HCT116 (cell line): ENCODE measurements at regions not wholly inside any gene's neighbourhood (a gene's known extent, or its start where the extent isn't known, plus 50 kb on each side); places are given as distances from the start of the nearest gene placed in this dataset.

ENCODE experiments used
- ATAC-seq: fragments of 200-7000 bp; cut with Tn5 transposase; 2 replicates; pipeline ENCODE4 v1.9.1; 2020; ENCODE audit warnings: mild to moderate bottlenecking, moderate library complexity
- BruUV-seq: library from RNA; stranded (reverse); fragments of 400-500 nt; replicated peaks from 2 replicates; lab custom pipeline; 2021; lab: Mats Ljungman, UMichigan
- CTCF ChIA-PET: fragments of 300-600 bp; sonication (Branson Sonifier 250); formaldehyde crosslinking; loops from one replicate; lab custom pipeline; 2021; ENCODE audit warnings: antibody characterized with exemption; lab: Charles Lee
- POLR2A ChIA-PET: fragments of 300-600, 350-600 bp; sonication (Branson Sonifier 250); formaldehyde crosslinking; loops from one replicate; lab custom pipeline; 2021; ENCODE audit warnings: antibody characterized with exemption; lab: Charles Lee
- RAD21 ChIA-PET, 2 experiments: fragments of 300-600 bp; sonication (Branson Sonifier 250); formaldehyde crosslinking; loops; one replicate each; lab custom pipeline; 2023; ENCODE audit warnings: low total read pairs in 2 of 2; ENCODE audit not compliant: uncharacterized antibody in 2 of 2, unreplicated experiment in 2 of 2, low non-redundant PET in 1 of 2; lab: Charles Lee
- DNase-seq: peaks from one replicate; pipeline ENCODE4 v3.0.0-alpha.2; 2010; ENCODE audit warnings: low read depth, low spot score
- H2AFZ ChIP-seq: fragments of 200-600 bp; shearing (Covaris generic), sonication (generic); 2 replicates; pipeline ENCODE4 v1.6.1; 2017; ENCODE audit warnings: low read depth, mixed run types, mixed read lengths, antibody characterized with exemption, low read length; ENCODE audit not compliant: poor library complexity, severe bottlenecking
- H3K27ac ChIP-seq: 2 replicates; pipeline ENCODE4 v1.5.1; 2012; ENCODE audit warnings: low read depth, low read length
- H3K27me3 ChIP-seq: fragments of 200-600 bp; sonication (generic); 2 replicates; pipeline ENCODE4 v1.6.1; 2016; ENCODE audit warnings: mixed run types, low read length, mixed read lengths; ENCODE audit not compliant: insufficient read depth
- H3K36me3 ChIP-seq, 2 experiments: fragments of 200-500 bp in 1 of 2; fragments of 200-600 bp in 1 of 2; sonication (Bioruptor generic) in 1 of 2; sonication (generic) in 1 of 2; 2 replicates each; pipeline versions ENCODE4 v1.5.1 to v1.6.1; 2014 to 2016; ENCODE audit warnings: low read length in 2 of 2, inconsistent platforms in 1 of 2, mixed read lengths in 1 of 2, mixed run types in 1 of 2; ENCODE audit not compliant: insufficient read depth in 2 of 2, control insufficient read depth in 1 of 2
- H3K4me1 ChIP-seq, 2 experiments: fragments of 200-600 bp in 1 of 2; sonication (generic) in 1 of 2; 2 replicates each; pipeline versions ENCODE4 v1.5.1 to v1.6.1; 2012 to 2017; ENCODE audit warnings: low read length in 2 of 2, inconsistent platforms in 1 of 2, mild to moderate bottlenecking in 1 of 2, mixed read lengths in 1 of 2, mixed run types in 1 of 2, moderate library complexity in 1 of 2; ENCODE audit not compliant: insufficient read depth in 2 of 2, control insufficient read depth in 1 of 2
- H3K4me2 ChIP-seq: fragments of 200-600 bp; sonication (generic); 2 replicates; pipeline ENCODE4 v1.6.1; 2017; ENCODE audit warnings: mixed run types, low read length, mixed read lengths
- H3K4me3 ChIP-seq, 2 experiments: fragments of 200-600 bp in 1 of 2; sonication (generic) in 1 of 2; replicated peaks in 1 of 2; 2 replicates each; pipeline ENCODE4 v1.5.1; 2011 to 2016; ENCODE audit warnings: low read length in 2 of 2, control low read depth in 1 of 2, low read depth in 1 of 2, mild to moderate bottlenecking in 1 of 2, mixed read lengths in 1 of 2, mixed run types in 1 of 2
- H3K79me2 ChIP-seq: fragments of 200-600 bp; sonication (generic); 2 replicates; pipeline ENCODE4 v1.6.1; 2017; ENCODE audit warnings: mild to moderate bottlenecking, mixed run types, low read length, moderate library complexity, mixed read lengths; ENCODE audit not compliant: insufficient read depth
- H3K9ac ChIP-seq: fragments of 200-600 bp; sonication (generic); 2 replicates; pipeline ENCODE4 v1.6.1; 2016; ENCODE audit warnings: low read length, mixed read lengths
- H3K9me2 ChIP-seq: fragments of 200-600 bp; sonication (generic), shearing (Covaris generic); 2 replicates; pipeline ENCODE4 v1.6.1; 2017; ENCODE audit warnings: mixed run types, mild to moderate bottlenecking, moderate library complexity; ENCODE audit not compliant: insufficient read depth
- H3K9me3 ChIP-seq, 2 experiments: fragments of 200-500 bp in 1 of 2; fragments of 200-600 bp in 1 of 2; sonication (Bioruptor generic) in 1 of 2; sonication (generic) in 1 of 2; 2 replicates each; pipeline ENCODE4 v1.6.1; 2014 to 2017; ENCODE audit warnings: low read length in 2 of 2, mixed read lengths in 2 of 2, inconsistent platforms in 1 of 2, low read depth in 1 of 2, mild to moderate bottlenecking in 1 of 2, mixed run types in 1 of 2, moderate library complexity in 1 of 2; ENCODE audit not compliant: control insufficient read depth in 1 of 2, insufficient read depth in 1 of 2
- H4K20me1 ChIP-seq: fragments of 200-600 bp; sonication (generic), shearing (Covaris generic); 2 replicates; pipeline ENCODE4 v1.6.1; 2017; ENCODE audit warnings: mixed run types, mild to moderate bottlenecking, moderate library complexity; ENCODE audit not compliant: insufficient read depth
- CEBPB ChIP-seq: IDR thresholded peaks from 2 replicates; pipeline ENCODE4 v1.6.1; 2012; ENCODE audit warnings: low read depth
- EGR1 ChIP-seq: IDR thresholded peaks from 2 replicates; pipeline ENCODE4 v1.6.1; 2012; ENCODE audit warnings: low read depth
- ELF1 ChIP-seq: IDR thresholded peaks from 2 replicates; pipeline ENCODE4 v1.6.1; 2012; ENCODE audit warnings: low read depth, borderline replicate concordance
- EZH2 ChIP-seq: fragments of 200-600 bp; sonication (generic); IDR thresholded peaks from 2 replicates; pipeline ENCODE4 v1.6.1; 2017; ENCODE audit warnings: antibody characterized with exemption, mixed run types
- FOSL1 ChIP-seq: IDR thresholded peaks from 2 replicates; pipeline ENCODE4 v1.6.1; 2012; ENCODE audit warnings: low read depth
- JUND ChIP-seq: IDR thresholded peaks from 2 replicates; pipeline ENCODE4 v1.6.1; 2012
- POLR2AphosphoS5 ChIP-seq: IDR thresholded peaks from 2 replicates; pipeline ENCODE4 v1.6.1; 2011; ENCODE audit warnings: mild to moderate bottlenecking, low read depth, low read length, moderate library complexity
- RAD21 ChIP-seq: IDR thresholded peaks from 2 replicates; pipeline ENCODE4 v1.6.1; 2012; ENCODE audit warnings: low read depth, mild to moderate bottlenecking
- SIN3A ChIP-seq: IDR thresholded peaks from 2 replicates; pipeline ENCODE4 v1.6.1; 2012; ENCODE audit warnings: low read depth
- SP1 ChIP-seq: IDR thresholded peaks from 2 replicates; pipeline ENCODE4 v1.6.1; 2012; ENCODE audit warnings: low read depth
- SRF ChIP-seq: IDR thresholded peaks from 2 replicates; pipeline ENCODE4 v1.6.1; 2012; ENCODE audit warnings: low read depth
- YY1 ChIP-seq: IDR thresholded peaks from 2 replicates; pipeline ENCODE4 v1.6.1; 2011; ENCODE audit warnings: low read length, low read depth, moderate library complexity, mild to moderate bottlenecking; ENCODE audit not compliant: insufficient replicate concordance; ENCODE audit errors: extremely low read depth
- ZFX ChIP-seq: fragments of 450-650 bp; IDR thresholded peaks from 2 replicates; pipeline ENCODE4 v1.6.1; 2017
- ZNF274 ChIP-seq: fragments of 200-500 bp; sonication (Bioruptor generic); IDR thresholded peaks from 2 replicates; pipeline ENCODE4 v1.6.1; 2014; ENCODE audit warnings: mild to moderate bottlenecking, low read depth, low read length, inconsistent platforms
- intact Hi-C: fragments of 100-400 bp; cut with micrococcal nuclease; formaldehyde crosslinking; loops from 2 replicates; pipeline ENCODE4 v1.10.0; 2022
- TF ChIP-seq, protein P1 (sequence below): IDR thresholded peaks from 2 replicates; pipeline ENCODE4 v1.6.1; 2012
- TF ChIP-seq, protein P2 (sequence below), 3 experiments: fragments of 200-600 bp in 1 of 3; sonication (generic) in 1 of 3; IDR thresholded peaks in 2 of 3; conservative IDR thresholded peaks in 1 of 3; 2 replicates each; pipeline ENCODE4 v1.5.1; 2012 to 2017; ENCODE audit warnings: low read depth in 2 of 3, low read length in 2 of 3, antibody characterized with exemption in 1 of 3, borderline replicate concordance in 1 of 3, control low read depth in 1 of 3, mild to moderate bottlenecking in 1 of 3, mixed read lengths in 1 of 3, mixed run types in 1 of 3, moderate library complexity in 1 of 3; ENCODE audit not compliant: insufficient read depth in 1 of 3
- TF ChIP-seq, protein P3 (sequence below): IDR thresholded peaks from 2 replicates; pipeline ENCODE4 v1.6.1; 2012; ENCODE audit warnings: low read depth
- TF ChIP-seq, protein P4 (sequence below): IDR thresholded peaks from 2 replicates; pipeline ENCODE4 v1.6.1; 2011; ENCODE audit warnings: mild to moderate bottlenecking, low read length, moderate library complexity; ENCODE audit not compliant: insufficient replicate concordance; ENCODE audit errors: extremely low read depth
- TF ChIP-seq, protein P5 (sequence below): IDR thresholded peaks from 2 replicates; pipeline ENCODE4 v1.6.1; 2012

DNA sequence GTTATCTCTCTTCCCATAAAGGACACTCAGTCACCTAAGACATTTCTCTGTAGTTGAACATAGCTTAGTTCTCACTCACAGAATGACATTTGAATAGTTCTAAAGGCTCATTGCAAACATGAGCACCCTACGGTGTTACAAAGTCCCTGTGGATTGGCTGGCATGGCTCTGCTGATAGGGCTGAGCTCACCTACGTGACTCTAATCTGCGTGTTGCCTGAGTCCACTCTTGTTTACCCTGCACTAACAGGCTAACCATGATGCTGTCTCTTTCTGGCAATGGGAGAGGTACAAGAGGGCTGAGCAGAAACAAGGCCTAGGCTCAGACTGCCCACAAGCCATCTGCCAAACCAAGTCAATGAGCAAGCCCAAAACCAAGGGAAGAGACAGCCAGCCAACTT is 103.6 kb downstream of the PALM2AKAP2 start:
- no peaks in the 10 kb centered on the region for H4K20me1 ChIP-seq
- ATAC-seq (no peak), DNase-seq (no peak)
- no peak overlapping the region for H3K27ac ChIP-seq
- H3K4me1 ChIP-seq: peaks cover 0 to 14% of the 10 kb centered on the region in 2 experiments; a peak in 1 of 4 replicates
- H2AFZ ChIP-seq: no peak overlapping the region
- no peak overlapping the region for H3K4me3 ChIP-seq
- H3K9me2 ChIP-seq: no peaks in the 10 kb centered on the region
- CTCF ChIA-PET: interaction anchor here (1.2 to 4.2 kb wide), 2 partner anchors 269 to 309 kb away, joined by 4 to 11 read pairs; no protein-coding TSS in a partner anchor
- no peaks in the 10 kb centered on the region for H3K36me3 ChIP-seq
- 0 out of 2 replicates have a peak, but pooled peaks cover 3% of the 10 kb centered on the region for H3K27me3 ChIP-seq
- H3K9ac ChIP-seq: no peak overlapping the region
- no peaks in the 10 kb centered on the region for H3K9me3 ChIP-seq
- no peaks in the 10 kb centered on the region for H3K79me2 ChIP-seq
- POLR2A ChIA-PET: no interaction called here
- TF ChIP-seq ELF1 (no peak), EGR1 (no peak), JUND (no peak), POLR2AphosphoS5 (no peak), SIN3A (no peak), CEBPB (no peak), SRF (no peak), ZFX (no peak), SP1 (no peak), EZH2 (no peak), RAD21 (no peak), YY1 (no peak), ZNF274 (no peak), FOSL1 (no peak)
- TF ChIP-seq, protein P1, sequence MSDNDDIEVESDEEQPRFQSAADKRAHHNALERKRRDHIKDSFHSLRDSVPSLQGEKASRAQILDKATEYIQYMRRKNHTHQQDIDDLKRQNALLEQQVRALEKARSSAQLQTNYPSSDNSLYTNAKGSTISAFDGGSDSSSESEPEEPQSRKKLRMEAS: no peak
- TF ChIP-seq, protein P2, sequence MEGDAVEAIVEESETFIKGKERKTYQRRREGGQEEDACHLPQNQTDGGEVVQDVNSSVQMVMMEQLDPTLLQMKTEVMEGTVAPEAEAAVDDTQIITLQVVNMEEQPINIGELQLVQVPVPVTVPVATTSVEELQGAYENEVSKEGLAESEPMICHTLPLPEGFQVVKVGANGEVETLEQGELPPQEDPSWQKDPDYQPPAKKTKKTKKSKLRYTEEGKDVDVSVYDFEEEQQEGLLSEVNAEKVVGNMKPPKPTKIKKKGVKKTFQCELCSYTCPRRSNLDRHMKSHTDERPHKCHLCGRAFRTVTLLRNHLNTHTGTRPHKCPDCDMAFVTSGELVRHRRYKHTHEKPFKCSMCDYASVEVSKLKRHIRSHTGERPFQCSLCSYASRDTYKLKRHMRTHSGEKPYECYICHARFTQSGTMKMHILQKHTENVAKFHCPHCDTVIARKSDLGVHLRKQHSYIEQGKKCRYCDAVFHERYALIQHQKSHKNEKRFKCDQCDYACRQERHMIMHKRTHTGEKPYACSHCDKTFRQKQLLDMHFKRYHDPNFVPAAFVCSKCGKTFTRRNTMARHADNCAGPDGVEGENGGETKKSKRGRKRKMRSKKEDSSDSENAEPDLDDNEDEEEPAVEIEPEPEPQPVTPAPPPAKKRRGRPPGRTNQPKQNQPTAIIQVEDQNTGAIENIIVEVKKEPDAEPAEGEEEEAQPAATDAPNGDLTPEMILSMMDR (IDR thresholded peaks at IDR 0.05 in 2 of 3, conservative IDR thresholded peaks at IDR 0.05 in 1 of 3; ENCODE audit: borderline replicate concordance in 1 of 3, insufficient read depth in 1 of 3, low read depth in 2 of 3, low read length in 2 of 3): no peak
- TF ChIP-seq, protein P3, sequence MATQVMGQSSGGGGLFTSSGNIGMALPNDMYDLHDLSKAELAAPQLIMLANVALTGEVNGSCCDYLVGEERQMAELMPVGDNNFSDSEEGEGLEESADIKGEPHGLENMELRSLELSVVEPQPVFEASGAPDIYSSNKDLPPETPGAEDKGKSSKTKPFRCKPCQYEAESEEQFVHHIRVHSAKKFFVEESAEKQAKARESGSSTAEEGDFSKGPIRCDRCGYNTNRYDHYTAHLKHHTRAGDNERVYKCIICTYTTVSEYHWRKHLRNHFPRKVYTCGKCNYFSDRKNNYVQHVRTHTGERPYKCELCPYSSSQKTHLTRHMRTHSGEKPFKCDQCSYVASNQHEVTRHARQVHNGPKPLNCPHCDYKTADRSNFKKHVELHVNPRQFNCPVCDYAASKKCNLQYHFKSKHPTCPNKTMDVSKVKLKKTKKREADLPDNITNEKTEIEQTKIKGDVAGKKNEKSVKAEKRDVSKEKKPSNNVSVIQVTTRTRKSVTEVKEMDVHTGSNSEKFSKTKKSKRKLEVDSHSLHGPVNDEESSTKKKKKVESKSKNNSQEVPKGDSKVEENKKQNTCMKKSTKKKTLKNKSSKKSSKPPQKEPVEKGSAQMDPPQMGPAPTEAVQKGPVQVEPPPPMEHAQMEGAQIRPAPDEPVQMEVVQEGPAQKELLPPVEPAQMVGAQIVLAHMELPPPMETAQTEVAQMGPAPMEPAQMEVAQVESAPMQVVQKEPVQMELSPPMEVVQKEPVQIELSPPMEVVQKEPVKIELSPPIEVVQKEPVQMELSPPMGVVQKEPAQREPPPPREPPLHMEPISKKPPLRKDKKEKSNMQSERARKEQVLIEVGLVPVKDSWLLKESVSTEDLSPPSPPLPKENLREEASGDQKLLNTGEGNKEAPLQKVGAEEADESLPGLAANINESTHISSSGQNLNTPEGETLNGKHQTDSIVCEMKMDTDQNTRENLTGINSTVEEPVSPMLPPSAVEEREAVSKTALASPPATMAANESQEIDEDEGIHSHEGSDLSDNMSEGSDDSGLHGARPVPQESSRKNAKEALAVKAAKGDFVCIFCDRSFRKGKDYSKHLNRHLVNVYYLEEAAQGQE: no peak
- TF ChIP-seq, protein P4, sequence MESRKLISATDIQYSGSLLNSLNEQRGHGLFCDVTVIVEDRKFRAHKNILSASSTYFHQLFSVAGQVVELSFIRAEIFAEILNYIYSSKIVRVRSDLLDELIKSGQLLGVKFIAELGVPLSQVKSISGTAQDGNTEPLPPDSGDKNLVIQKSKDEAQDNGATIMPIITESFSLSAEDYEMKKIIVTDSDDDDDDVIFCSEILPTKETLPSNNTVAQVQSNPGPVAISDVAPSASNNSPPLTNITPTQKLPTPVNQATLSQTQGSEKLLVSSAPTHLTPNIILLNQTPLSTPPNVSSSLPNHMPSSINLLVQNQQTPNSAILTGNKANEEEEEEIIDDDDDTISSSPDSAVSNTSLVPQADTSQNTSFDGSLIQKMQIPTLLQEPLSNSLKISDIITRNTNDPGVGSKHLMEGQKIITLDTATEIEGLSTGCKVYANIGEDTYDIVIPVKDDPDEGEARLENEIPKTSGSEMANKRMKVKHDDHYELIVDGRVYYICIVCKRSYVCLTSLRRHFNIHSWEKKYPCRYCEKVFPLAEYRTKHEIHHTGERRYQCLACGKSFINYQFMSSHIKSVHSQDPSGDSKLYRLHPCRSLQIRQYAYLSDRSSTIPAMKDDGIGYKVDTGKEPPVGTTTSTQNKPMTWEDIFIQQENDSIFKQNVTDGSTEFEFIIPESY: no peak
- TF ChIP-seq, protein P5, sequence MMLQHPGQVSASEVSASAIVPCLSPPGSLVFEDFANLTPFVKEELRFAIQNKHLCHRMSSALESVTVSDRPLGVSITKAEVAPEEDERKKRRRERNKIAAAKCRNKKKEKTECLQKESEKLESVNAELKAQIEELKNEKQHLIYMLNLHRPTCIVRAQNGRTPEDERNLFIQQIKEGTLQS: no peak
- intact Hi-C loops: loop anchor here (10.0 kb wide), 1 partner anchor 309 kb away; no protein-coding TSS in a partner anchor
- no peak overlapping the region for H3K4me2 ChIP-seq
- BruUV-seq: no TSS peak
- RAD21 ChIA-PET: no interaction called here
